ENCODE measurements at regions not wholly inside any gene's neighbourhood (a gene's known extent, or its start where the extent isn't known, plus 50 kb on each side); places are given as distances from the start of the nearest gene placed in this dataset.

GRCh38 chr10:124328477-124329220 lies 90.1 kb downstream of the OAT start:
- H4K20me1 ChIP-seq (ENCODE audit: low read length) = no peaks in the 10 kb centered on the region
- H3K9me3 ChIP-seq (ENCODE audit: low read length) = no peaks in the 10 kb centered on the region
- H3K4me2 ChIP-seq (ENCODE audit: low read length) = no peak overlapping the region
- H2AFZ ChIP-seq (ENCODE audit: low read length) = no peak overlapping the region
- H3K9ac ChIP-seq (ENCODE audit: low read length) = no peak overlapping the region
- intact Hi-C loops (cut with micrococcal nuclease) = no loop called here
- ChIA-PET CTCF (no interaction called here), POLR2A (ENCODE audit: unreplicated experiment) (no interaction called here)
- H3F3A ChIP-seq (ENCODE audit: low read length, unreplicated experiment) = no peaks in the 10 kb centered on the region
- no peaks in the 10 kb centered on the region for H3K36me3 ChIP-seq (ENCODE audit: low read depth, low read length)
- TF ChIP-seq EZH2 (IDR thresholded peaks at IDR 0.05; ENCODE audit: low read length, unreplicated experiment) = no peak
- BruUV-seq (replicated peaks) = no TSS peak
- no peak overlapping the region for H3K27ac ChIP-seq (ENCODE audit: low read length)
- ATAC-seq = no peak
- H3K9me2 ChIP-seq (replicated peaks; ENCODE audit: low read length) = no peaks in the 10 kb centered on the region
- H3K4me1 ChIP-seq (ENCODE audit: insufficient read depth, low read length) = no peaks in the 10 kb centered on the region
- peaks cover 35% of the 10 kb centered on the region for H3K27me3 ChIP-seq (ENCODE audit: low read length)
- no peak overlapping the region for H3K4me3 ChIP-seq (ENCODE audit: low read length)
- DNase-seq = peak; percentile 9
- no peaks in the 10 kb centered on the region for H3K79me2 ChIP-seq (ENCODE audit: low read length)

DNA sequence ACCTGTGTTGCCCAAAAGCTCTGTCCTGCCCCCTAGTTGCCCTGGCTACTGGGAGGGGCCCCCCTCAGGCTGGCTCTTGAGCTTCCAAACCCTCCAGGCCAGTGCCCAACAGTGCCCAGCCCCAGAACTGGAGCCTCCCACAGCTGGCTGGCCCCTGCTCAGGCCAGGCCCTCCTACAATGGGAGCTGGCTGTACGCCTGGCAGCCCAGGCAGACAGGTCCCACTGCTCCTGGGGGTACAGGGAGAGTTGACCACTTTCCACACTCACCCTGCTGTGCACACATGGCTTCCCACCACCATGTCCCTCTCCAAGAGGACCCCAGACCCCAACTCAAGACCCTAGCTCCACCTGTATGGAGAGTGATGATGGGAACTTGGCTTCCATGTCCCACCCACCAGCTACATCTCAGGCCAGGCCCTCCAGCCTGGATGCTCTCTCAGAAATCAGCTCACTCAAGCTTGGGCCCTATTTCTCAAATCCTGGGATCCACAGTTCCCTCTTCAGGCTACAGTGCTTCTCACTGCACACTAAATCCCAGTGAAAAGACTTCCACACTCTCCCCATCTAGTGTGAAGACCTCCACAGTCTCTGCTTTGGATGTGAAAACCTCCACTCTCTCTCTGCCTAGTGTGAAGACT lies 92.6 kb downstream of the OAT start:
- H4K20me1 ChIP-seq (ENCODE audit: low read length) = no peaks in the 10 kb centered on the region
- no peak overlapping the region for H2AFZ ChIP-seq (ENCODE audit: low read length)
- no peaks in the 10 kb centered on the region for H3K4me1 ChIP-seq (ENCODE audit: insufficient read depth, low read length)
- no TSS peak for BruUV-seq (replicated peaks)
- H3K79me2 ChIP-seq (ENCODE audit: low read length) = no peaks in the 10 kb centered on the region
- no peak overlapping the region for H3K9ac ChIP-seq (ENCODE audit: low read length)
- H3K9me3 ChIP-seq (ENCODE audit: low read length) = no peaks in the 10 kb centered on the region
- TF ChIP-seq EZH2phosphoT487 (IDR thresholded peaks at IDR 0.05; ENCODE audit: borderline replicate concordance, low read length) = no peak
- TF ChIP-seq, protein P1, sequence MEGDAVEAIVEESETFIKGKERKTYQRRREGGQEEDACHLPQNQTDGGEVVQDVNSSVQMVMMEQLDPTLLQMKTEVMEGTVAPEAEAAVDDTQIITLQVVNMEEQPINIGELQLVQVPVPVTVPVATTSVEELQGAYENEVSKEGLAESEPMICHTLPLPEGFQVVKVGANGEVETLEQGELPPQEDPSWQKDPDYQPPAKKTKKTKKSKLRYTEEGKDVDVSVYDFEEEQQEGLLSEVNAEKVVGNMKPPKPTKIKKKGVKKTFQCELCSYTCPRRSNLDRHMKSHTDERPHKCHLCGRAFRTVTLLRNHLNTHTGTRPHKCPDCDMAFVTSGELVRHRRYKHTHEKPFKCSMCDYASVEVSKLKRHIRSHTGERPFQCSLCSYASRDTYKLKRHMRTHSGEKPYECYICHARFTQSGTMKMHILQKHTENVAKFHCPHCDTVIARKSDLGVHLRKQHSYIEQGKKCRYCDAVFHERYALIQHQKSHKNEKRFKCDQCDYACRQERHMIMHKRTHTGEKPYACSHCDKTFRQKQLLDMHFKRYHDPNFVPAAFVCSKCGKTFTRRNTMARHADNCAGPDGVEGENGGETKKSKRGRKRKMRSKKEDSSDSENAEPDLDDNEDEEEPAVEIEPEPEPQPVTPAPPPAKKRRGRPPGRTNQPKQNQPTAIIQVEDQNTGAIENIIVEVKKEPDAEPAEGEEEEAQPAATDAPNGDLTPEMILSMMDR (conservative IDR thresholded peaks at IDR 0.05; ENCODE audit: low read depth, low read length) = no peak
- TF ChIP-seq EZH2 (IDR thresholded peaks at IDR 0.05; ENCODE audit: low read length, unreplicated experiment) = no peak
- DNase-seq (no peak), ATAC-seq (no peak)
- no peak overlapping the region for H3K4me2 ChIP-seq (ENCODE audit: low read length)
- H3K27me3 ChIP-seq (ENCODE audit: low read length) = peaks cover 25% of the 10 kb centered on the region
- no peaks in the 10 kb centered on the region for H3F3A ChIP-seq (ENCODE audit: low read length, unreplicated experiment)
- H3K36me3 ChIP-seq (ENCODE audit: low read depth, low read length) = no peaks in the 10 kb centered on the region
- ChIA-PET CTCF (no interaction called here), POLR2A (ENCODE audit: unreplicated experiment) (no interaction called here)
- H3K4me3 ChIP-seq (ENCODE audit: low read length) = no peak overlapping the region
- intact Hi-C loops (cut with micrococcal nuclease) = no loop called here
- no peaks in the 10 kb centered on the region for H3K9me2 ChIP-seq (replicated peaks; ENCODE audit: low read length)
- H3K27ac ChIP-seq (ENCODE audit: low read length) = no peak overlapping the region

DNA sequence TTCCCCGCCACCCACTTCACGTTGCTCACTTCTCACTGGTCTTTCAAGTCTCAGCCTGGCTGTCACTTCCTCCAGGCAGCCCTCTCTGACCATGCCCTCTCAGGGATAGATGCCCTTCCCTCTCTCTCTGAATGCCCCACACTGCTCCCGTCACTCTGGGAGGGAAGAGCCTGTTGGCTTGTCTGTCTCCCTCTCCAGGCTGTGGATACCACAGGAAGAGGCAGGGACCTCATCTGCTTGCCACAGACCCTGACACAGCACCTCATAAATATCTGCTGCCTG lies 93.1 kb downstream of the OAT start:
- no peaks in the 10 kb centered on the region for H4K20me1 ChIP-seq (ENCODE audit: low read length)
- no peak for TF ChIP-seq EZH2 (IDR thresholded peaks at IDR 0.05; ENCODE audit: low read length, unreplicated experiment)
- TF ChIP-seq EZH2phosphoT487 (IDR thresholded peaks at IDR 0.05; ENCODE audit: borderline replicate concordance, low read length) = no peak
- TF ChIP-seq, protein P1 (conservative IDR thresholded peaks at IDR 0.05; ENCODE audit: low read depth, low read length) = no peak
- peaks cover 20% of the 10 kb centered on the region for H3K27me3 ChIP-seq (ENCODE audit: low read length)
- no peaks in the 10 kb centered on the region for H3K9me3 ChIP-seq (ENCODE audit: low read length)
- BruUV-seq (replicated peaks) = no TSS peak
- no peak overlapping the region for H3K27ac ChIP-seq (ENCODE audit: low read length)
- no peak overlapping the region for H3K9ac ChIP-seq (ENCODE audit: low read length)
- ATAC-seq (no peak), DNase-seq (no peak)
- H3F3A ChIP-seq (ENCODE audit: low read length, unreplicated experiment) = no peaks in the 10 kb centered on the region
- H3K36me3 ChIP-seq (ENCODE audit: low read depth, low read length) = no peaks in the 10 kb centered on the region
- H2AFZ ChIP-seq (ENCODE audit: low read length) = no peak overlapping the region
- H3K4me2 ChIP-seq (ENCODE audit: low read length) = no peak overlapping the region
- H3K4me3 ChIP-seq (ENCODE audit: low read length) = no peak overlapping the region
- no peaks in the 10 kb centered on the region for H3K4me1 ChIP-seq (ENCODE audit: insufficient read depth, low read length)
- no peaks in the 10 kb centered on the region for H3K79me2 ChIP-seq (ENCODE audit: low read length)
- intact Hi-C loops (cut with micrococcal nuclease) = no loop called here
- ChIA-PET POLR2A (ENCODE audit: unreplicated experiment) (no interaction called here), CTCF (no interaction called here)
- no peaks in the 10 kb centered on the region for H3K9me2 ChIP-seq (replicated peaks; ENCODE audit: low read length)
